BLaER1 treated with 17β-estradiol and CSF1 and Interleukin-3, amounts not matched to agents 10 nM and 100 nM (cell line): ENCODE measurements at regions not wholly inside any gene's neighbourhood (a gene's known extent, or its start where the extent isn't known, plus 50 kb on each side); places are given as distances from the start of the nearest gene placed in this dataset.

Experiments used
- H3K27ac ChIP-seq, 11 experiments: shearing (Covaris generic); formaldehyde crosslinking; 2 replicates each; pipeline ENCODE4 v1.8.1; 2022
- H3K27me3 ChIP-seq, 11 experiments: shearing (Covaris generic); formaldehyde crosslinking; 2 replicates each; pipeline ENCODE4 v1.8.1; 2022
- H3K36me3 ChIP-seq, 11 experiments: shearing (Covaris generic); formaldehyde crosslinking; 2 replicates each; pipeline ENCODE4 v1.8.1; 2022
- H3K4me1 ChIP-seq, 10 experiments: shearing (Covaris generic); formaldehyde crosslinking; 2 replicates each; pipeline ENCODE4 v1.8.1; 2022
- H3K4me2 ChIP-seq, 11 experiments: shearing (Covaris generic); formaldehyde crosslinking; 2 replicates each; pipeline ENCODE4 v1.8.1; 2022
- H3K4me3 ChIP-seq, 10 experiments: shearing (Covaris generic); formaldehyde crosslinking; 2 replicates each; pipeline ENCODE4 v1.8.1; 2022
- H3K9ac ChIP-seq, 11 experiments: shearing (Covaris generic); formaldehyde crosslinking; 2 replicates each; pipeline ENCODE4 v1.8.1; 2022
- H3K9me3 ChIP-seq, 11 experiments: shearing (Covaris generic); formaldehyde crosslinking; replicated peaks in 1 of 11; 2 replicates each; pipeline ENCODE4 v1.8.1; 2022
- H4K20me1 ChIP-seq, 11 experiments: shearing (Covaris generic); formaldehyde crosslinking; 2 replicates each; pipeline ENCODE4 v1.8.1; 2022
- Cebpa-rat ChIP-seq, 11 experiments: shearing (Covaris generic); IDR thresholded peaks; 2 replicates each; pipeline ENCODE4 v1.8.1; 2022

GRCh38 chr2:121120411-121120810 is 164.6 kb downstream of the TFCP2L1 start:
- no peak for TF ChIP-seq Cebpa-rat (IDR thresholded peaks at IDR 0.05)
- Histone ChIP-seq H4K20me1 (no peaks in the 10 kb centered on the region; a peak in 1 of 22 replicates), H3K9me3 (peaks cover 0 to 6% (median 0%) of the 10 kb centered on the region in 11 experiments; a peak in 3 of 22 replicates), H3K27me3 (no peaks in the 10 kb centered on the region), H3K4me2 (no peak overlapping the region), H3K4me3 (no peak overlapping the region), H3K4me1 (no peaks in the 10 kb centered on the region), H3K9ac (no peak overlapping the region), H3K27ac (no peak overlapping the region), H3K36me3 (no peaks in the 10 kb centered on the region)

GRCh38 chr2:121120991-121121390 is 164.0 kb downstream of the TFCP2L1 start:
- Histone ChIP-seq H3K4me1 (no peaks in the 10 kb centered on the region), H3K9ac (no peak overlapping the region), H3K4me2 (no peak overlapping the region), H3K36me3 (no peaks in the 10 kb centered on the region), H3K4me3 (no peak overlapping the region), H3K27ac (no peak overlapping the region), H4K20me1 (no peaks in the 10 kb centered on the region; a peak in 1 of 22 replicates), H3K27me3 (no peaks in the 10 kb centered on the region), H3K9me3 (peaks cover 0 to 11% (median 0%) of the 10 kb centered on the region in 11 experiments; a peak in 3 of 22 replicates)
- no peak for TF ChIP-seq Cebpa-rat (IDR thresholded peaks at IDR 0.05)

- H3K4me1 ChIP-seq, result no peaks in the 10 kb centered on the region
- no peak overlapping the region for H3K9ac ChIP-seq
- no peak overlapping the region for H3K4me2 ChIP-seq
- H4K20me1 ChIP-seq, result no peaks in the 10 kb centered on the region; a peak in 1 of 22 replicates
- H3K27ac ChIP-seq, result no peak overlapping the region
- H3K27me3 ChIP-seq, result no peaks in the 10 kb centered on the region
- H3K4me3 ChIP-seq, result no peak overlapping the region
- no peaks in the 10 kb centered on the region for H3K36me3 ChIP-seq
- no peak for TF ChIP-seq Cebpa-rat (IDR thresholded peaks at IDR 0.05)
- peaks cover 0 to 11% (median 0%) of the 10 kb centered on the region in 11 experiments; a peak in 3 of 22 replicates for H3K9me3 ChIP-seq
Observed at GRCh38 chr2:121121661-121122060, 163.3 kb downstream of the TFCP2L1 start.

GRCh38 chr2:121123268-121123667 is 161.7 kb downstream of the TFCP2L1 start:
- Histone ChIP-seq H3K4me1 (no peaks in the 10 kb centered on the region), H3K4me3 (no peak overlapping the region), H3K9ac (no peak overlapping the region), H3K4me2 (no peak overlapping the region), H3K9me3 (peaks cover 0 to 11% (median 0%) of the 10 kb centered on the region in 11 experiments; a peak in 3 of 22 replicates), H3K27me3 (no peaks in the 10 kb centered on the region), H4K20me1 (no peaks in the 10 kb centered on the region; a peak in 1 of 22 replicates), H3K36me3 (no peaks in the 10 kb centered on the region), H3K27ac (no peak overlapping the region)
- TF ChIP-seq Cebpa-rat (IDR thresholded peaks at IDR 0.05), result no peak

- Histone ChIP-seq H3K4me1 (no peaks in the 10 kb centered on the region), H3K27ac (no peak overlapping the region), H4K20me1 (no peaks in the 10 kb centered on the region; a peak in 1 of 22 replicates), H3K4me2 (no peak overlapping the region), H3K27me3 (no peaks in the 10 kb centered on the region), H3K9ac (no peak overlapping the region), H3K9me3 (peaks cover 0 to 11% (median 0%) of the 10 kb centered on the region in 11 experiments; a peak in 3 of 22 replicates), H3K4me3 (no peak overlapping the region), H3K36me3 (no peaks in the 10 kb centered on the region)
- no peak for TF ChIP-seq Cebpa-rat (IDR thresholded peaks at IDR 0.05)
Observed at GRCh38 chr2:121124330-121124729, 160.7 kb downstream of the TFCP2L1 start.

GRCh38 chr2:121125350-121125749 is 159.7 kb downstream of the TFCP2L1 start:
- no peaks in the 10 kb centered on the region for H3K36me3 ChIP-seq
- no peaks in the 10 kb centered on the region for H3K27me3 ChIP-seq
- no peak for TF ChIP-seq Cebpa-rat (IDR thresholded peaks at IDR 0.05)
- no peak overlapping the region for H3K4me3 ChIP-seq
- no peak overlapping the region for H3K9ac ChIP-seq
- no peak overlapping the region for H3K27ac ChIP-seq
- H3K9me3 ChIP-seq, result peaks cover 0 to 11% (median 0%) of the 10 kb centered on the region in 11 experiments; a peak in 2 of 22 replicates
- no peak overlapping the region for H3K4me2 ChIP-seq
- no peaks in the 10 kb centered on the region; a peak in 1 of 22 replicates for H4K20me1 ChIP-seq
- H3K4me1 ChIP-seq, result no peaks in the 10 kb centered on the region

- H3K4me3 ChIP-seq, result no peak overlapping the region
- H3K27ac ChIP-seq, result no peak overlapping the region
- H3K27me3 ChIP-seq, result no peaks in the 10 kb centered on the region
- no peaks in the 10 kb centered on the region for H3K36me3 ChIP-seq
- H3K9ac ChIP-seq, result no peak overlapping the region
- H4K20me1 ChIP-seq, result no peaks in the 10 kb centered on the region; a peak in 1 of 22 replicates
- H3K4me2 ChIP-seq, result no peak overlapping the region
- peaks cover 0 to 11% (median 0%) of the 10 kb centered on the region in 11 experiments; a peak in 2 of 22 replicates for H3K9me3 ChIP-seq
- no peak for TF ChIP-seq Cebpa-rat (IDR thresholded peaks at IDR 0.05)
- H3K4me1 ChIP-seq, result peaks cover 0 to 8% (median 7%) of the 10 kb centered on the region in 10 experiments; a peak in 12 of 20 replicates
Observed at GRCh38 chr2:121128741-121129659, 156.0 kb downstream of the TFCP2L1 start.

- Histone ChIP-seq H3K36me3 (no peaks in the 10 kb centered on the region), H4K20me1 (no peaks in the 10 kb centered on the region; a peak in 1 of 22 replicates), H3K4me3 (no peak overlapping the region), H3K9ac (no peak overlapping the region), H3K27me3 (no peaks in the 10 kb centered on the region), H3K9me3 (peaks cover 0 to 11% (median 0%) of the 10 kb centered on the region in 11 experiments; a peak in 2 of 22 replicates), H3K27ac (no peak overlapping the region), H3K4me1 (peaks cover 0 to 8% (median 7%) of the 10 kb centered on the region in 10 experiments; a peak in 12 of 20 replicates), H3K4me2 (no peak overlapping the region)
- TF ChIP-seq Cebpa-rat (IDR thresholded peaks at IDR 0.05), result no peak
Observed at GRCh38 chr2:121129692-121130091, 155.3 kb downstream of the TFCP2L1 start.

GRCh38 chr2:121130301-121130850 is 154.6 kb downstream of the TFCP2L1 start:
- Histone ChIP-seq H3K36me3 (no peaks in the 10 kb centered on the region), H3K4me2 (no peak overlapping the region), H4K20me1 (no peaks in the 10 kb centered on the region), H3K27me3 (no peaks in the 10 kb centered on the region), H3K27ac (no peak overlapping the region), H3K9me3 (peaks cover 0 to 6% (median 0%) of the 10 kb centered on the region in 11 experiments; a peak in 2 of 22 replicates), H3K4me1 (peaks cover 0 to 8% (median 7%) of the 10 kb centered on the region in 10 experiments; a peak in 12 of 20 replicates), H3K9ac (no peak overlapping the region), H3K4me3 (no peak overlapping the region)
- TF ChIP-seq Cebpa-rat (IDR thresholded peaks at IDR 0.05), result no peak
